ENCODE measurements at regions not wholly inside any gene's neighbourhood (a gene's known extent, or its start where the extent isn't known, plus 50 kb on each side); places are given as distances from the start of the nearest gene placed in this dataset.

- Histone ChIP-seq H2BK5ac (ENCODE audit: low read depth, low read length, poor library complexity, severe bottlenecking) (no peak overlapping the region), H3K27ac (ENCODE audit: insufficient read depth, low read length) (no peak overlapping the region), H3K79me1 (ENCODE audit: low read depth in 1 of 2, low read length in 2 of 2) (no peaks in the 10 kb centered on the region), H2BK20ac (ENCODE audit: low read depth, low read length) (no peak overlapping the region), H2BK15ac (ENCODE audit: low read depth, low read length) (no peak overlapping the region), H3K4me3 (ENCODE audit: insufficient read depth, low read depth, low read length) (no peak overlapping the region), H3K36me3 (ENCODE audit: control insufficient read depth, insufficient read depth, low read length) (no peaks in the 10 kb centered on the region), H3K14ac (replicated peaks; ENCODE audit: low read depth, low read length) (no peak overlapping the region), H4K20me1 (ENCODE audit: insufficient read depth, low read length) (no peaks in the 10 kb centered on the region), H3K9me3 (ENCODE audit: control insufficient read depth, insufficient read depth, low read length) (no peaks in the 10 kb centered on the region), H3K4me2 (ENCODE audit: low read depth, low read length) (no peak overlapping the region), H4K91ac (ENCODE audit: insufficient read depth, low read depth, low read length) (no peak overlapping the region), H3K4me1 (ENCODE audit: control insufficient read depth, insufficient read depth, low read length) (no peaks in the 10 kb centered on the region), H3K4ac (ENCODE audit: low read depth, low read length) (no peak overlapping the region), H2BK120ac (ENCODE audit: low read depth, low read length) (no peak overlapping the region), H4K8ac (ENCODE audit: low read depth in 2 of 2, low read length in 2 of 2) (no peak overlapping the region), H2AFZ (replicated peaks; ENCODE audit: low read length, poor library complexity) (no peak overlapping the region), H3K9ac (ENCODE audit: low read depth, low read length) (no peak overlapping the region), H3K9me1 (ENCODE audit: insufficient read depth, low read length) (no peaks in the 10 kb centered on the region), H4K5ac (ENCODE audit: low read depth, low read length) (no peak overlapping the region), H3K18ac (ENCODE audit: low read depth, low read length) (no peak overlapping the region), H2AK5ac (ENCODE audit: low read depth, low read length) (no peak overlapping the region), H3K56ac (ENCODE audit: extremely low read depth, insufficient read depth, low read length) (no peak overlapping the region), H3K23ac (ENCODE audit: low read depth, low read length) (no peak overlapping the region), H2AK9ac (replicated peaks; ENCODE audit: low read depth, low read length, poor library complexity) (no peak overlapping the region), H3K27me3 (ENCODE audit: control insufficient read depth, insufficient read depth, low read length) (peaks cover 2% of the 10 kb centered on the region)
- TF ChIP-seq RAD21 (IDR thresholded peaks at IDR 0.05; ENCODE audit: low read length) (0 out of 2 replicates have a peak, but pooled peaks have one; percentile 7), BHLHE40 (IDR thresholded peaks at IDR 0.05; ENCODE audit: low read depth, low read length) (no peak), CTCF (conservative IDR thresholded peaks at IDR 0.05; ENCODE audit: low read depth, low read length) (peak; percentile 7; the same call in 1 of the 2 replicates), MXI1 (IDR thresholded peaks at IDR 0.05; ENCODE audit: borderline replicate concordance, low read depth, low read length) (no peak), MAZ (IDR thresholded peaks at IDR 0.05; ENCODE audit: borderline replicate concordance, low read depth, low read length) (no peak)
- ChIA-PET CTCF (interaction anchor here (0.5 to 1.3 kb wide), 3 partner anchors 9 to 378 kb away, joined by 3 to 4 read pairs (median 3); no protein-coding TSS in a partner anchor), POLR2A (ENCODE audit: unreplicated experiment) (no interaction called here)
- BruUV-seq (replicated peaks) = no TSS peak
- ATAC-seq (ENCODE audit: low read depth) (peak; percentile 49; the same call in 1 of the 2 replicates), DNase-seq (no peak)
- no CpG with 5 or more reads among the region's 1 CpG for WGBS, 2 experiments (ENCODE audit: extremely low coverage in 2 of 2, insufficient read length in 1 of 2)
- intact Hi-C loops (cut with micrococcal nuclease) (no loop called here), in situ Hi-C loops (cut with MboI; ENCODE audit: low sequenced_read_pairs) (no loop called here), dilution Hi-C loops (cut with HindIII; ENCODE audit: low sequenced_read_pairs, unreplicated experiment) (no loop called here)
Observed at GRCh38 chr7:18151422-18151821, 123.8 kb upstream of the PRPS1L1 start.

All from IMR-90 (cell line).